Transverse colon (tissue), 4 donors: ENCODE measurements at regions not wholly inside any gene's neighbourhood (a gene's known extent, or its start where the extent isn't known, plus 50 kb on each side); places are given as distances from the start of the nearest gene placed in this dataset.

ENCODE experiments used
- CTCF ChIP-seq, 5 experiments: fragments of 200-600 bp in 3 of 5; fragments of 450-650 bp in 2 of 5; sonication (generic) in 3 of 5; IDR thresholded peaks; 1 replicate in 2 of 5; 2 replicates in 3 of 5; pipeline ENCODE4 v1.5.1; 2016 to 2017; ENCODE audit warnings: antibody characterized with exemption in 5 of 5, inconsistent platforms in 3 of 5, mild to moderate bottlenecking in 2 of 5, moderate library complexity in 1 of 5
- EP300 ChIP-seq: sonication (generic); formaldehyde crosslinking; IDR thresholded peaks from one replicate; pipeline ENCODE4 v1.6.1; 2017; ENCODE audit warnings: antibody characterized with exemption, low read depth
- POLR2A ChIP-seq: fragments of 450-650 bp; IDR thresholded peaks from one replicate; pipeline ENCODE4 v1.6.1; 2016; ENCODE audit warnings: antibody characterized with exemption, mild to moderate bottlenecking, moderate library complexity
- POLR2AphosphoS5 ChIP-seq, 3 donors: sonication (generic); formaldehyde crosslinking; IDR thresholded peaks; one replicate each; pipeline ENCODE4 v1.6.1; 2016; ENCODE audit warnings: antibody characterized with exemption in 3 of 3

- TF ChIP-seq CTCF (IDR thresholded peaks at IDR 0.05): no peak
- TF ChIP-seq POLR2AphosphoS5 (IDR thresholded peaks at IDR 0.05): no peak
- no peak for TF ChIP-seq POLR2A
- TF ChIP-seq EP300: no peak
Measured at GRCh38 chr15:47362118-47362905, 355.0 kb upstream of the SEMA6D start.
